ENCODE measurements at regions not wholly inside any gene's neighbourhood (a gene's known extent, or its start where the extent isn't known, plus 50 kb on each side); places are given as distances from the start of the nearest gene placed in this dataset.
"Not testable (repeated sequence)": the region's sequence is repeated elsewhere in the genome, so short reads cannot be mapped to it uniquely, and the experiment has no call there.

- H3K4me3 Mint-ChIP-seq; H3K27me3 Mint-ChIP-seq; H3K4me1 Mint-ChIP-seq; POLR2A ChIA-PET; ATAC-seq (ENCODE audit: low read depth); H3K27ac Mint-ChIP-seq; H3K9me3 Mint-ChIP-seq; H3K36me3 Mint-ChIP-seq; DNase-seq: not testable (repeated sequence)
These were observed 188.7 kb downstream of the BCL2L11 start for GRCh38 chr2:111309231-111310075.

- H3K27me3 Mint-ChIP-seq; POLR2A ChIA-PET; H3K36me3 Mint-ChIP-seq; H3K27ac Mint-ChIP-seq; H3K4me3 Mint-ChIP-seq; H3K4me1 Mint-ChIP-seq; H3K9me3 Mint-ChIP-seq; DNase-seq; ATAC-seq (ENCODE audit: low read depth): not testable (repeated sequence)
These were observed 189.7 kb downstream of the BCL2L11 start for GRCh38 chr2:111310395-111310794.

GRCh38 chr2:111311568-111311967 lies 190.9 kb downstream of the BCL2L11 start:
- H3K27ac Mint-ChIP-seq; ATAC-seq (ENCODE audit: low read depth); H3K36me3 Mint-ChIP-seq; H3K27me3 Mint-ChIP-seq; H3K4me3 Mint-ChIP-seq; DNase-seq; H3K4me1 Mint-ChIP-seq; H3K9me3 Mint-ChIP-seq; POLR2A ChIA-PET: not testable (repeated sequence)

GRCh38 chr2:111312897-111313607 lies 192.3 kb downstream of the BCL2L11 start:
- H3K9me3 Mint-ChIP-seq; H3K4me3 Mint-ChIP-seq; H3K36me3 Mint-ChIP-seq; DNase-seq; H3K27ac Mint-ChIP-seq; ATAC-seq (ENCODE audit: low read depth); H3K27me3 Mint-ChIP-seq; H3K4me1 Mint-ChIP-seq; POLR2A ChIA-PET: not testable (repeated sequence)

- H3K4me1 Mint-ChIP-seq; H3K36me3 Mint-ChIP-seq; H3K27me3 Mint-ChIP-seq; POLR2A ChIA-PET; H3K4me3 Mint-ChIP-seq; H3K27ac Mint-ChIP-seq; DNase-seq; ATAC-seq (ENCODE audit: low read depth); H3K9me3 Mint-ChIP-seq: not testable (repeated sequence)
These were observed 193.0 kb downstream of the BCL2L11 start for GRCh38 chr2:111313711-111314110.

GRCh38 chr2:111315188-111315917 lies 194.6 kb downstream of the BCL2L11 start:
- H3K4me3 Mint-ChIP-seq, POLR2A ChIA-PET, H3K9me3 Mint-ChIP-seq, H3K27ac Mint-ChIP-seq, DNase-seq, H3K27me3 Mint-ChIP-seq, H3K36me3 Mint-ChIP-seq, H3K4me1 Mint-ChIP-seq: not testable (repeated sequence)
- ATAC-seq (ENCODE audit: low read depth): peak; percentile 41

- H3K9me3 Mint-ChIP-seq; H3K4me3 Mint-ChIP-seq; DNase-seq; POLR2A ChIA-PET; H3K36me3 Mint-ChIP-seq; H3K27me3 Mint-ChIP-seq; H3K4me1 Mint-ChIP-seq; H3K27ac Mint-ChIP-seq; ATAC-seq (ENCODE audit: low read depth): not testable (repeated sequence)
These were observed 195.6 kb downstream of the BCL2L11 start for GRCh38 chr2:111316221-111316741.

GRCh38 chr2:111316881-111317549 lies 196.3 kb downstream of the BCL2L11 start:
- H3K9me3 Mint-ChIP-seq, H3K4me3 Mint-ChIP-seq, H3K27ac Mint-ChIP-seq, H3K36me3 Mint-ChIP-seq, H3K4me1 Mint-ChIP-seq, POLR2A ChIA-PET, DNase-seq, H3K27me3 Mint-ChIP-seq: not testable (repeated sequence)
- peak; percentile 32 for ATAC-seq (ENCODE audit: low read depth)

- POLR2A ChIA-PET; DNase-seq; H3K27me3 Mint-ChIP-seq; H3K4me1 Mint-ChIP-seq; H3K36me3 Mint-ChIP-seq; H3K4me3 Mint-ChIP-seq; ATAC-seq (ENCODE audit: low read depth); H3K9me3 Mint-ChIP-seq; H3K27ac Mint-ChIP-seq: not testable (repeated sequence)
These were observed 198.8 kb downstream of the BCL2L11 start for GRCh38 chr2:111319552-111319951.

GRCh38 chr2:111320264-111320663 lies 199.6 kb downstream of the BCL2L11 start:
- H3K27ac Mint-ChIP-seq; POLR2A ChIA-PET; ATAC-seq (ENCODE audit: low read depth): not testable (repeated sequence)

GRCh38 chr2:111320965-111321364 lies 200.3 kb downstream of the BCL2L11 start:
- POLR2A ChIA-PET; H3K36me3 Mint-ChIP-seq; ATAC-seq (ENCODE audit: low read depth): not testable (repeated sequence)

More at GRCh38 chr2:111320264-111320663, 199.6 kb downstream of the BCL2L11 start:
- H3K27me3 Mint-ChIP-seq, H3K4me1 Mint-ChIP-seq, H3K4me3 Mint-ChIP-seq, H3K9me3 Mint-ChIP-seq, DNase-seq, H3K36me3 Mint-ChIP-seq: not testable (repeated sequence)

GRCh38 chr2:111323384-111323783 lies 202.7 kb downstream of the BCL2L11 start:
- H3K36me3 Mint-ChIP-seq; POLR2A ChIA-PET; H3K27ac Mint-ChIP-seq; H3K4me3 Mint-ChIP-seq; DNase-seq; H3K4me1 Mint-ChIP-seq; H3K9me3 Mint-ChIP-seq; H3K27me3 Mint-ChIP-seq; ATAC-seq (ENCODE audit: low read depth): not testable (repeated sequence)

More at GRCh38 chr2:111320965-111321364, 200.3 kb downstream of the BCL2L11 start:
- not testable (repeated sequence) for H3K27ac Mint-ChIP-seq, DNase-seq, H3K4me1 Mint-ChIP-seq, H3K9me3 Mint-ChIP-seq, H3K27me3 Mint-ChIP-seq, H3K4me3 Mint-ChIP-seq

GRCh38 chr2:111327726-111328125 lies 207.0 kb downstream of the BCL2L11 start:
- H3K4me1 Mint-ChIP-seq, H3K27ac Mint-ChIP-seq: not testable (repeated sequence)

More at GRCh38 chr2:111327726-111328125, 207.0 kb downstream of the BCL2L11 start:
- POLR2A ChIA-PET; H3K4me3 Mint-ChIP-seq; ATAC-seq (ENCODE audit: low read depth); DNase-seq; H3K36me3 Mint-ChIP-seq; H3K9me3 Mint-ChIP-seq; H3K27me3 Mint-ChIP-seq: not testable (repeated sequence)

All from activated naive CD8-positive, alpha-beta T cell treated with anti-CD3 and anti-CD28 coated beads, Interleukin-2, amount 10 ng/mL, durations not matched to agents 7 days and 5 days (primary cell).